Neural progenitor cell (in vitro differentiated cells): ENCODE measurements at regions not wholly inside any gene's neighbourhood (a gene's known extent, or its start where the extent isn't known, plus 50 kb on each side); places are given as distances from the start of the nearest gene placed in this dataset.

Experiments used
- DNase-seq: peaks from one replicate; pipeline ENCODE4 v3.0.0-alpha.2; 2016; ENCODE audit warnings: low spot score
- H2AFZ ChIP-seq: fragments of 200-600 bp; sonication (generic); replicated peaks from 2 replicates; pipeline ENCODE4 v1.6.1; 2016; ENCODE audit warnings: antibody characterized with exemption
- H3F3A ChIP-seq: fragments of 200-600 bp; sonication (generic); 2 replicates; pipeline ENCODE4 v1.6.1; 2016; ENCODE audit warnings: antibody characterized with exemption, low read depth
- H3K27ac ChIP-seq: fragments of 200-600 bp; sonication (generic); 2 replicates; pipeline ENCODE4 v1.5.1; 2016; ENCODE audit warnings: mild to moderate bottlenecking
- H3K27me3 ChIP-seq: fragments of 200-600 bp; sonication (generic); 2 replicates; pipeline ENCODE4 v1.6.1; 2016; ENCODE audit warnings: mild to moderate bottlenecking, moderate library complexity
- H3K36me3 ChIP-seq: fragments of 200-600 bp; sonication (generic); 2 replicates; pipeline ENCODE4 v1.5.1; 2016
- H3K4me1 ChIP-seq: fragments of 200-600 bp; sonication (generic); 2 replicates; pipeline ENCODE4 v1.6.1; 2016; ENCODE audit warnings: mixed run types
- H3K4me2 ChIP-seq: fragments of 200-600 bp; sonication (generic); 2 replicates; pipeline ENCODE4 v1.6.1; 2016
- H3K4me3 ChIP-seq: fragments of 200-600 bp; sonication (generic); 2 replicates; pipeline ENCODE4 v1.5.1; 2016
- H3K79me2 ChIP-seq: fragments of 200-600 bp; sonication (generic); 2 replicates; pipeline ENCODE4 v1.6.1; 2016; ENCODE audit warnings: low read depth
- H3K9ac ChIP-seq: fragments of 200-600 bp; sonication (generic); 2 replicates; pipeline ENCODE4 v1.6.1; 2016
- H3K9me3 ChIP-seq: fragments of 200-600 bp; sonication (generic); 2 replicates; pipeline ENCODE4 v1.5.1; 2016; ENCODE audit warnings: low read depth
- H4K20me1 ChIP-seq: fragments of 200-600 bp; sonication (generic); 2 replicates; pipeline ENCODE4 v1.6.1; 2016; ENCODE audit warnings: low read depth
- H3K27ac Mint-ChIP-seq: 3 replicates; pipeline ENCODE4 v1.8.0; 2021; ENCODE audit warnings: mixed read lengths
- H3K27me3 Mint-ChIP-seq: 2 replicates; pipeline ENCODE4 v1.8.0; 2022; ENCODE audit warnings: low read depth, mild to moderate bottlenecking, inconsistent platforms, moderate library complexity, mixed read lengths; ENCODE audit not compliant: insufficient read depth
- H3K36me3 Mint-ChIP-seq: 3 replicates; pipeline ENCODE4 v1.8.0; 2021; ENCODE audit warnings: mixed read lengths
- H3K4me1 Mint-ChIP-seq: 3 replicates; pipeline ENCODE4 v1.8.0; 2021; ENCODE audit warnings: mixed read lengths
- H3K4me3 Mint-ChIP-seq: 3 replicates; pipeline ENCODE4 v1.8.0; 2021; ENCODE audit warnings: mild to moderate bottlenecking, moderate library complexity, mixed read lengths
- H3K9me3 Mint-ChIP-seq: 3 replicates; pipeline ENCODE4 v1.8.0; 2020; ENCODE audit warnings: mixed read lengths
- EZH2 ChIP-seq: fragments of 200-600 bp; sonication (generic); IDR thresholded peaks from 2 replicates; pipeline ENCODE4 v1.6.1; 2017; ENCODE audit warnings: antibody characterized with exemption, mild to moderate bottlenecking, moderate library complexity
- EZH2phosphoT487 ChIP-seq: fragments of 200-600 bp; sonication (generic); IDR thresholded peaks from 2 replicates; pipeline ENCODE4 v1.6.1; 2017; ENCODE audit warnings: antibody characterized with exemption
- TF ChIP-seq, protein P1 (sequence below): fragments of 200-600 bp; sonication (generic); IDR thresholded peaks from 2 replicates; pipeline ENCODE4 v1.5.1; 2017; ENCODE audit warnings: antibody characterized with exemption, mild to moderate bottlenecking

DNA sequence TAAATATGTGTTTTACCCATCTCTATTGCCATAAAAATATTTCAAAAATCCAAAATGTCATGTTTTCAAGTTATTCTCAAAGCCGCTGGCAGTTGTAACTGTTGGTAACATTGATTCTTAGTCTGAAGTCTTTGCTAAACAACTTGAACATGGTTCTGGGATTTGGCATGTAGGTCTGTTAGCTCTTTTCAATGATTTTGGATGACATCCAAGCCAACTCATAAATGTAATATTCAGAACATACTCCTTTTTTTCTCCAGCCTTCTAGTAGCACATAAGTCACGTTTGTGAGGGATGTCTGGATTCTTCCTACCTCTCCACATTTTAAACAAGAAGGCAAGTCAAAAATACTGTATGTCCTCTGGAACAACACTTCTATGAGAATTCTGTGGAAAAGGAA lies 305.3 kb downstream of the PRR32 start:
- no peak for DNase-seq
- Histone ChIP-seq H3K9ac (no peak overlapping the region), H2AFZ (no peak overlapping the region), H3K27ac (no peak overlapping the region), H4K20me1 (no peaks in the 10 kb centered on the region), H3F3A (no peaks in the 10 kb centered on the region), H3K4me3 (no peak overlapping the region), H3K36me3 (no peaks in the 10 kb centered on the region), H3K9me3 (no peaks in the 10 kb centered on the region), H3K79me2 (no peaks in the 10 kb centered on the region), H3K27me3 (no peaks in the 10 kb centered on the region), H3K4me1 (no peaks in the 10 kb centered on the region), H3K4me2 (no peak overlapping the region)
- TF ChIP-seq, protein P1, sequence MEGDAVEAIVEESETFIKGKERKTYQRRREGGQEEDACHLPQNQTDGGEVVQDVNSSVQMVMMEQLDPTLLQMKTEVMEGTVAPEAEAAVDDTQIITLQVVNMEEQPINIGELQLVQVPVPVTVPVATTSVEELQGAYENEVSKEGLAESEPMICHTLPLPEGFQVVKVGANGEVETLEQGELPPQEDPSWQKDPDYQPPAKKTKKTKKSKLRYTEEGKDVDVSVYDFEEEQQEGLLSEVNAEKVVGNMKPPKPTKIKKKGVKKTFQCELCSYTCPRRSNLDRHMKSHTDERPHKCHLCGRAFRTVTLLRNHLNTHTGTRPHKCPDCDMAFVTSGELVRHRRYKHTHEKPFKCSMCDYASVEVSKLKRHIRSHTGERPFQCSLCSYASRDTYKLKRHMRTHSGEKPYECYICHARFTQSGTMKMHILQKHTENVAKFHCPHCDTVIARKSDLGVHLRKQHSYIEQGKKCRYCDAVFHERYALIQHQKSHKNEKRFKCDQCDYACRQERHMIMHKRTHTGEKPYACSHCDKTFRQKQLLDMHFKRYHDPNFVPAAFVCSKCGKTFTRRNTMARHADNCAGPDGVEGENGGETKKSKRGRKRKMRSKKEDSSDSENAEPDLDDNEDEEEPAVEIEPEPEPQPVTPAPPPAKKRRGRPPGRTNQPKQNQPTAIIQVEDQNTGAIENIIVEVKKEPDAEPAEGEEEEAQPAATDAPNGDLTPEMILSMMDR, result no peak
- TF ChIP-seq EZH2 (no peak), EZH2phosphoT487 (no peak)
- Mint-ChIP-seq H3K27me3 (no peaks in the 10 kb centered on the region), H3K9me3 (no peaks in the 10 kb centered on the region), H3K4me1 (no peaks in the 10 kb centered on the region), H3K36me3 (no peaks in the 10 kb centered on the region), H3K4me3 (no peak overlapping the region), H3K27ac (no peak overlapping the region)

DNA sequence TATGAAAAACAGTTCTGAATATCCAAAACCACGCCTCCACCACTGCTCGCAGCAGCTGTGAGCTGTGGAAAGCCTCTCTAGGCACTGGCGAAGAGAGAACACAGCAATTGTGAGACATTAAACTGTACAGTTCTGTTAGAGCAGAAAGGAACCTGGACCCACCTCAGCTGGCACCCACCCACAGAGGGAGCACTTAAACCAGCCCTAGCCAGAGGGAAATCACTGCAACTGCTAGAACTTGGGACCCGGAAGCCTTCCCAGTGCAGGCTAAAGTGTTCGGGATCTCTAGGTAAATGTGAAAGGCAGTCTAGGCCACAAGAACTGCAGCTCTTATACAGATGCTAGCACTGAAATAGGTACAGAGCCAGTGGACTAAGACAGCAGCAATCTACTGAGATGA lies 308.8 kb downstream of the PRR32 start:
- H3K4me3 Mint-ChIP-seq, result no peak overlapping the region
- H3K27ac Mint-ChIP-seq, result no peak overlapping the region
- Histone ChIP-seq H3K27me3 (no peaks in the 10 kb centered on the region), H3K36me3 (no peaks in the 10 kb centered on the region), H2AFZ (no peak overlapping the region), H3K27ac (no peak overlapping the region), H3K4me1 (no peaks in the 10 kb centered on the region), H4K20me1 (no peaks in the 10 kb centered on the region), H3K9me3 (peaks cover 2% of the 10 kb centered on the region), H3K79me2 (no peaks in the 10 kb centered on the region), H3K9ac (no peak overlapping the region), H3K4me3 (no peak overlapping the region), H3K4me2 (no peak overlapping the region), H3F3A (no peaks in the 10 kb centered on the region)
- H3K9me3 Mint-ChIP-seq, result no peaks in the 10 kb centered on the region
- H3K4me1 Mint-ChIP-seq, result no peaks in the 10 kb centered on the region
- H3K27me3 Mint-ChIP-seq, result no peaks in the 10 kb centered on the region
- no peak for TF ChIP-seq EZH2phosphoT487
- TF ChIP-seq EZH2, result no peak
- TF ChIP-seq, protein P1, result no peak
- no peaks in the 10 kb centered on the region for H3K36me3 Mint-ChIP-seq
- DNase-seq, result no peak

DNA sequence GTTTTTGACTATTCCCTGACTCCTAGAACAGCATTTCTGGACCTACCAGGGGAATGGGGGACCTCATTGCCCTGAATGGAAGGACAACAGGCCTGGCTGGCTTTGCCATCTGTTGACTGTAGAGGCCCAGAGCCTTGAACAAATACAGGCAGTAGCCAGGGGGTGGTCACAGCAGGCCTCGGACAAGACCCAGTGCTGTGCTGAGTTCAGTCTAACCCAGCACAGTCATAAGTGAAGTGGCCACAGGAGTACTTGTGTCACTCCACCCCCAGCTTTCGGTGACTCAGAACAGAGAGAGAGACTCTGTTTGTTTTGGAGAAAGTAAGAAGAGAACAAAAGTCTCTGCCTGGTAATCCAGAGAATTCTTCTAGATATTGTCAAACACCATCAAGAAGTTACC lies 310.0 kb downstream of the PRR32 start:
- Mint-ChIP-seq H3K9me3 (no peaks in the 10 kb centered on the region), H3K4me1 (no peaks in the 10 kb centered on the region), H3K36me3 (no peaks in the 10 kb centered on the region), H3K4me3 (no peak overlapping the region), H3K27ac (no peak overlapping the region), H3K27me3 (no peaks in the 10 kb centered on the region)
- no peak overlapping the region for H3K4me3 ChIP-seq
- no peaks in the 10 kb centered on the region for H3K27me3 ChIP-seq
- no peak for DNase-seq
- H4K20me1 ChIP-seq, result no peaks in the 10 kb centered on the region
- no peak overlapping the region for H3K9ac ChIP-seq
- H3K4me2 ChIP-seq, result no peak overlapping the region
- H3K27ac ChIP-seq, result no peak overlapping the region
- H3K36me3 ChIP-seq, result no peaks in the 10 kb centered on the region
- no peaks in the 10 kb centered on the region for H3K79me2 ChIP-seq
- H3F3A ChIP-seq, result no peaks in the 10 kb centered on the region
- H2AFZ ChIP-seq, result no peak overlapping the region
- peaks cover 10% of the 10 kb centered on the region for H3K9me3 ChIP-seq
- TF ChIP-seq EZH2phosphoT487 (no peak), EZH2 (no peak)
- TF ChIP-seq, protein P1, result no peak
- no peaks in the 10 kb centered on the region for H3K4me1 ChIP-seq

DNA sequence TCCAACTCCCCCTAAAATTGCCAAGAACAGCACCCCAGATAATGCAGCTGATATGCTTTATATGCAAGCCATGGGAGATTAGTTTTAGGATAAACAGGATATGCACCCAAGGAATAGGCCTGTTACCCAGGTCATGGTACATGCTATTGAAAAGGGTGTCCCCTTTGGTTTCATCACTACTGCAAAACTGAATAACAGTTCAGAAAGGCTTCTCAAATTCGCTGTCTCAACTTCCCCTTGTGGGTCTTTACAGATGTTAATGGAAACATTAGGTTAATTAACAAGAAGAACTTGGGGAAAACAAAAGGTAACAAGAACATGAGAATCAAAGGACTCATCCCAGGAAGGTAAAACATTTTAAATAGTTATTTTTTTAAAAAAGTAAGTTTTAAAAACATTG lies 318.7 kb downstream of the PRR32 start:
- Mint-ChIP-seq H3K4me1 (no peaks in the 10 kb centered on the region), H3K27me3 (peaks cover 2% of the 10 kb centered on the region), H3K27ac (no peak overlapping the region), H3K9me3 (no peaks in the 10 kb centered on the region), H3K4me3 (no peak overlapping the region), H3K36me3 (no peaks in the 10 kb centered on the region)
- no peak overlapping the region for H2AFZ ChIP-seq
- H3K9me3 ChIP-seq, result peaks cover 17% of the 10 kb centered on the region
- TF ChIP-seq EZH2, result no peak
- no peak for TF ChIP-seq EZH2phosphoT487
- TF ChIP-seq, protein P1, result no peak
- H3K4me2 ChIP-seq, result no peak overlapping the region
- no peaks in the 10 kb centered on the region for H3K36me3 ChIP-seq
- H3F3A ChIP-seq, result no peaks in the 10 kb centered on the region
- H3K9ac ChIP-seq, result no peak overlapping the region
- no peak for DNase-seq
- no peaks in the 10 kb centered on the region for H3K79me2 ChIP-seq
- H3K4me3 ChIP-seq, result no peak overlapping the region
- no peaks in the 10 kb centered on the region for H4K20me1 ChIP-seq
- no peaks in the 10 kb centered on the region for H3K4me1 ChIP-seq
- no peak overlapping the region for H3K27ac ChIP-seq
- H3K27me3 ChIP-seq, result no peaks in the 10 kb centered on the region
